ENCODE measurements at regions not wholly inside any gene's neighbourhood (a gene's known extent, or its start where the extent isn't known, plus 50 kb on each side); places are given as distances from the start of the nearest gene placed in this dataset.
A peak's percentile ranks its signal among the peaks of the same experiment; 100 is the strongest.

DNA sequence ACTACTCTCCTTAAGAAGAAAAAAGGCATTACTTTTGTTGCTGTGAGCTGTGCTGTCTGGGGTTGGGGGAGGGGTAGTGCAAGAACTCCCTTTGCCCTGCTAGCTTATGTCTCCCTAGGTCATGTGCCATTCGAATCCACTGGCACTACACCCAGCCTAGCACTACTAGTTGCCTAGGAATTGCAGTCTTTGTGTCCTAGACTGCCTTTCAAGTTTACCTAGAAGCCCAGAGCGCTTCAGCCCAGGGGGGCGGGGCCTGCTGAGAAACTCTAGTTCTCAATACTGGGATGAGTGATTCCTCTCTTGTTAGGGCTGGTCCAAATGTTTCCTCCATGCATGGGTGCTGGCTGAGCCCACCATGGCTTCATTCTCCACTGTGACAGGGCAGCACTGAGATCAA lies 1011.5 kb downstream of the PCDH19 start:
- TF ChIP-seq, protein P1, sequence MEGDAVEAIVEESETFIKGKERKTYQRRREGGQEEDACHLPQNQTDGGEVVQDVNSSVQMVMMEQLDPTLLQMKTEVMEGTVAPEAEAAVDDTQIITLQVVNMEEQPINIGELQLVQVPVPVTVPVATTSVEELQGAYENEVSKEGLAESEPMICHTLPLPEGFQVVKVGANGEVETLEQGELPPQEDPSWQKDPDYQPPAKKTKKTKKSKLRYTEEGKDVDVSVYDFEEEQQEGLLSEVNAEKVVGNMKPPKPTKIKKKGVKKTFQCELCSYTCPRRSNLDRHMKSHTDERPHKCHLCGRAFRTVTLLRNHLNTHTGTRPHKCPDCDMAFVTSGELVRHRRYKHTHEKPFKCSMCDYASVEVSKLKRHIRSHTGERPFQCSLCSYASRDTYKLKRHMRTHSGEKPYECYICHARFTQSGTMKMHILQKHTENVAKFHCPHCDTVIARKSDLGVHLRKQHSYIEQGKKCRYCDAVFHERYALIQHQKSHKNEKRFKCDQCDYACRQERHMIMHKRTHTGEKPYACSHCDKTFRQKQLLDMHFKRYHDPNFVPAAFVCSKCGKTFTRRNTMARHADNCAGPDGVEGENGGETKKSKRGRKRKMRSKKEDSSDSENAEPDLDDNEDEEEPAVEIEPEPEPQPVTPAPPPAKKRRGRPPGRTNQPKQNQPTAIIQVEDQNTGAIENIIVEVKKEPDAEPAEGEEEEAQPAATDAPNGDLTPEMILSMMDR (IDR thresholded peaks at IDR 0.05; ENCODE audit: insufficient read depth in 1 of 2, low read depth in 1 of 2, low read length in 1 of 2, severe bottlenecking in 1 of 2, unreplicated experiment in 1 of 2), result no peak
- no peak overlapping the region for H3K27ac Mint-ChIP-seq (ENCODE audit: unreplicated experiment)
- ChIA-PET POLR2A (no interaction called here), CTCF (no interaction called here)
- Histone ChIP-seq H3K4me1 (no peaks in the 10 kb centered on the region), H3K4me3 (ENCODE audit: low read depth, low read length) (no peak overlapping the region), H3K36me3 (ENCODE audit: control insufficient read depth, insufficient read depth, low read length) (no peaks in the 10 kb centered on the region), H3K9me3 (no peaks in the 10 kb centered on the region), H3K27me3 (replicated peaks; ENCODE audit: control insufficient read depth, insufficient read depth, low read length) (no peaks in the 10 kb centered on the region)
- no peak overlapping the region for H3K4me3 Mint-ChIP-seq (ENCODE audit: unreplicated experiment)
- no peaks in the 10 kb centered on the region for H3K9me3 Mint-ChIP-seq (ENCODE audit: unreplicated experiment)
- intact Hi-C loops (cut with micrococcal nuclease; ENCODE audit: unreplicated experiment), result no loop called here
- no TSS peak for BruUV-seq (replicated peaks)
- H3K4me1 Mint-ChIP-seq (ENCODE audit: low read depth, unreplicated experiment), result no peaks in the 10 kb centered on the region
- DNase-seq, result no peak
- no peaks in the 10 kb centered on the region for H3K36me3 Mint-ChIP-seq (ENCODE audit: insufficient read depth, unreplicated experiment)
- H3K27me3 Mint-ChIP-seq (ENCODE audit: insufficient read depth, unreplicated experiment), result no peaks in the 10 kb centered on the region

DNA sequence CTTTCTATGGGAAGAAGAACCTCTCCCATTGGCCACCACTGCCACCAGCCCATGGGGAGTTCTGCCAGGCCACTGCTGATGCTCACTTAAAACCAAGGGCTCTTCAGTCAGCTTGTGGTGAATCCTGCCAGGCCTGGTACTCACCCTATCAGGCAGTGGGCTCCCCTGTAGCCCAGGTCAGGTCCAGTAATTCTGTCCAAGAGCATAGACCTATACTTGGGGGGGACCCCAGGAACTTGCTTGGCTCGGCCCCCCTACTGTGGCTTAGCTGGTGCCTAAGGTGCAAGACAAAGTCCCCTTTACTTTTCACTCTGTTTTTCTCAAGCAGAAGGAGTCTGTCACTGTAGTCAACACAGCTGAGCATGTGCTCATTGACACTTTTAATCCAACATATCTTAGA lies 1012.2 kb downstream of the PCDH19 start:
- Mint-ChIP-seq H3K27ac (ENCODE audit: unreplicated experiment) (no peak overlapping the region), H3K36me3 (ENCODE audit: insufficient read depth, unreplicated experiment) (no peaks in the 10 kb centered on the region), H3K9me3 (ENCODE audit: unreplicated experiment) (no peaks in the 10 kb centered on the region), H3K27me3 (ENCODE audit: insufficient read depth, unreplicated experiment) (no peaks in the 10 kb centered on the region), H3K4me3 (ENCODE audit: unreplicated experiment) (no peak overlapping the region), H3K4me1 (ENCODE audit: low read depth, unreplicated experiment) (no peaks in the 10 kb centered on the region)
- TF ChIP-seq, protein P1 (IDR thresholded peaks at IDR 0.05; ENCODE audit: insufficient read depth in 1 of 2, low read depth in 1 of 2, low read length in 1 of 2, severe bottlenecking in 1 of 2, unreplicated experiment in 1 of 2), result no peak
- Histone ChIP-seq H3K4me1 (no peaks in the 10 kb centered on the region), H3K27me3 (replicated peaks; ENCODE audit: control insufficient read depth, insufficient read depth, low read length) (no peaks in the 10 kb centered on the region), H3K4me3 (ENCODE audit: low read depth, low read length) (no peak overlapping the region), H3K9me3 (no peaks in the 10 kb centered on the region), H3K36me3 (ENCODE audit: control insufficient read depth, insufficient read depth, low read length) (no peaks in the 10 kb centered on the region)
- no TSS peak for BruUV-seq (replicated peaks)
- intact Hi-C loops (cut with micrococcal nuclease; ENCODE audit: unreplicated experiment), result no loop called here
- DNase-seq, result no peak
- POLR2A ChIA-PET, result no interaction called here
- CTCF ChIA-PET, result no interaction called here

DNA sequence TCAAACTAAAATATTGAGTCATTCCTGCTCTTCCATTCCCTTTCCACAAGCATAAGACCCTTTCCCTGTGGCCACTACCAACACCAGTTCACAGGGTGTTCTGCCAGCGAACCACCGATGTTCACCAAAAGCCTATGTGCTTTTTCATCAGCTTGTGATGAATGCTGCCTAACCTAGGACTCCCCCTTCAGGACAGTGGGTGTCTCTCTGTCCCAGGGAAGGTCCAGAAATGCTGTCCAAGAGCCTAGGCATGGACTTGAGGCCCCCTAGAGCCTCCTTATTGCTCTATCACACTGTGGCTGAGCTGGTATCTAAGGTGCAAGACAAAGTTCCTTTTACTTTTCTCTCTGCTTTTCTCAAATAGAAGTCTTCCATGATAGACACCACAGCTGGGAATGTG lies 1015.6 kb downstream of the PCDH19 start:
- CTCF ChIA-PET, result no interaction called here
- Mint-ChIP-seq H3K9me3 (ENCODE audit: unreplicated experiment) (no peaks in the 10 kb centered on the region), H3K27me3 (ENCODE audit: insufficient read depth, unreplicated experiment) (no peaks in the 10 kb centered on the region), H3K4me1 (ENCODE audit: low read depth, unreplicated experiment) (no peaks in the 10 kb centered on the region), H3K4me3 (ENCODE audit: unreplicated experiment) (no peak overlapping the region), H3K36me3 (ENCODE audit: insufficient read depth, unreplicated experiment) (no peaks in the 10 kb centered on the region), H3K27ac (ENCODE audit: unreplicated experiment) (no peak overlapping the region)
- POLR2A ChIA-PET, result no interaction called here
- intact Hi-C loops (cut with micrococcal nuclease; ENCODE audit: unreplicated experiment), result no loop called here
- no peaks in the 10 kb centered on the region for H3K9me3 ChIP-seq
- no peaks in the 10 kb centered on the region for H3K36me3 ChIP-seq (ENCODE audit: control insufficient read depth, insufficient read depth, low read length)
- H3K4me3 ChIP-seq (ENCODE audit: low read depth, low read length), result no peak overlapping the region
- TF ChIP-seq, protein P1 (IDR thresholded peaks at IDR 0.05; ENCODE audit: insufficient read depth in 1 of 2, low read depth in 1 of 2, low read length in 1 of 2, severe bottlenecking in 1 of 2, unreplicated experiment in 1 of 2), result no peak
- DNase-seq, result peak in 1 of 2 experiments; percentile 1
- H3K27me3 ChIP-seq (replicated peaks; ENCODE audit: control insufficient read depth, insufficient read depth, low read length), result no peaks in the 10 kb centered on the region
- no peaks in the 10 kb centered on the region for H3K4me1 ChIP-seq
- no TSS peak for BruUV-seq (replicated peaks)
